ENCODE measurements at regions not wholly inside any gene's neighbourhood (a gene's known extent, or its start where the extent isn't known, plus 50 kb on each side); places are given as distances from the start of the nearest gene placed in this dataset.

DNA sequence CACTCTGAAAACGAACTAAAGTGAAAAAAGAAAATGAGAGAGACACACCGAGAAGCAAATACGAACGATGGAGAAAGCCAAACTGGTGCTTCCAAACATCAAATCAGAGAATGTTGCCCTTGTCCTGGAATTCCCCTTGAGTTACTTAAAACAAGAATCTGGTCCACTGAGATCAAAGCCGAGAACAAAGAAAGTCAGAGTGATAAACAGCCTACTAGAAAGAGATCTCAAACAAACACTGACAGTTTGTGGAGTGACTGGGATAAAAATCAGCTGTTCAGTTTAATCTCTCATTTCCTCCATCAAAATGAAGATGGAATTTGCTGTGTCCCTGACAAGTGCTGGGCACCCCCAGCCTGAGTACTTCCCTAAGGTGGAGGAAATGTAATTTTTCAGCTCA is 582.6 kb downstream of the NR2F1-AS1 start:
- DNase-seq (ENCODE audit: low read depth, low spot score) = no peak

GRCh38 chr5:92994392-92994791 is 586.6 kb downstream of the NR2F1-AS1 start:
- no peak for DNase-seq (ENCODE audit: low read depth, low spot score)

DNA sequence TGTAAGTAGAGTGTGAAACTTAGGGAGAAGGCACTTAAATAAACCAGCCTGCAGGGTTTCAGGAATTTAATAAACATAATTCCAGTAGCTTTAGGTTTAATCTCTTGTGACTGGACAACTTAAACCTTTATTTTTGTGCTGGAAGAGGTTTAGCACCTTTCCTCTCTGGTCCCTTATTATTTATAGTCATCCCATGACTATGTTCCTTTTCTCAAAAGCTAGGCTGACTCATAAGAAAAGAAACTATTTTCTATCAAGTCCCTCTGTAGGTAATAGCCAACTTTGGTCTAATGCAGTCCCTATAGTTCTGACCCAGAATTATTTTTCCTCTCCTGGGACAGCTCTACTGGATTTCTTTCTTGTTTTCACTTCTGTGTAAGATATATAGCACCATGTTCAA is 588.9 kb downstream of the NR2F1-AS1 start:
- DNase-seq (ENCODE audit: low read depth, low spot score) = no peak

GRCh38 chr5:92991581-92992067 is 589.4 kb downstream of the NR2F1-AS1 start:
- DNase-seq (ENCODE audit: low read depth, low spot score) = peak; percentile 25

- DNase-seq (ENCODE audit: low read depth, low spot score) = no peak
These were observed 590.2 kb downstream of the NR2F1-AS1 start for GRCh38 chr5:92990771-92991170.

- DNase-seq (ENCODE audit: low read depth, low spot score) = no peak
These were observed 600.0 kb downstream of the NR2F1-AS1 start for GRCh38 chr5:92981001-92981400.

- DNase-seq (ENCODE audit: low read depth, low spot score) = no peak
These were observed 600.5 kb downstream of the NR2F1-AS1 start for GRCh38 chr5:92980491-92980890.

- no peak for DNase-seq (ENCODE audit: low read depth, low spot score)
These were observed 601.3 kb downstream of the NR2F1-AS1 start for GRCh38 chr5:92979716-92980115.

DNA sequence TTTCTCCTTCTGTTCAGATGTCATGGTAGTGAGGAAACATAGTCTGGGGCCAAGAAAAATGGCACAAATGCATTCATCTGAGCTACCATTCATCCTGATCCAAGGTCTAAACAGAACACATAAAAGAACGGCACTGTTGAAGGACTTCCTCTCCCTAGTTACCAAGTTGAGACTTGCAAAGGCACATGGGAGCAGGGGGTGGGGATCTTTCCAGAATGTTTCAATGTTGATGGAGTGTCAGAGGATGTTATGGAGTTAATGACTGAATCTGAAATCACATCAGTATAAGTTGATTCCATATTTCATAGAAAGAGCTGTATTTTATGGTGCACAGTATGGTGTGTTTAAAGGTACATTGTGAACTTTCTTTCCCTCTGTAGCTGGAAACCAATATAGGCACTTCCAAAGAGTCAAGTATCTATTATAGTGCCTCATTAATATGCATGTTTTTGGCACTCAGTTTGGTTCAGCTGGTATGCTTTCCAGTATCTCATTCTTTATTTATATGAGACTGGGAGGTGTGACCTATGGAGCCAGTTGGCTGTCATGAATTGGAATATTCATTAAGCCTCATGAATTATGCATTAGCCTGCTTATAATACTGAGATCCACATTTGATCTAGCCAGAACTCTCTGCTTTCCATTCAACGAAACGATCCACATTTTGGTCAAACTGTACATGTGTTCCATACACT is 603.0 kb downstream of the NR2F1-AS1 start:
- no peak for DNase-seq (ENCODE audit: low read depth, low spot score)

DNA sequence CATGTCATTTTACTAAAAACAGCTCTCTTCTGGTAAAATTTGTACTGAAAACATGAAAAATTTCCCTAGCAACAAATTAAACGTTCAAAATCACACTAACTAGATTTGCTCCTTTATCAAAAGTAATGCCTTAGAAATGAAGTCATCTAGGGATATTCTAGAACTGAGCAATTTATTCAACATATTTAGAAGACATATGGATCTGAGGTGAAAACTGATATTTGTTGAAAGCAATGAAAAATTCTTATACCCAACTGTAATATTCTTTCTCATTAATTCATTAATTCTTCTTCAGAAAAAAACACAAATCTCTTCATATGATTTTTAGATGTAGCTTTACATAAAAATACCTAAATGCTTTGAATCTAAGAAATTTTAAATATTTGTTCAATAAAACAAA is 604.9 kb downstream of the NR2F1-AS1 start:
- no peak for DNase-seq (ENCODE audit: low read depth, low spot score)

GRCh38 chr5:92969781-92970237 is 611.2 kb downstream of the NR2F1-AS1 start:
- no peak for DNase-seq (ENCODE audit: low read depth, low spot score)

- no peak for DNase-seq (ENCODE audit: low read depth, low spot score)
These were observed 611.7 kb downstream of the NR2F1-AS1 start for GRCh38 chr5:92969191-92969780.

- no peak for DNase-seq (ENCODE audit: low read depth, low spot score)
These were observed 617.2 kb downstream of the NR2F1-AS1 start for GRCh38 chr5:92963800-92964199.

DNA sequence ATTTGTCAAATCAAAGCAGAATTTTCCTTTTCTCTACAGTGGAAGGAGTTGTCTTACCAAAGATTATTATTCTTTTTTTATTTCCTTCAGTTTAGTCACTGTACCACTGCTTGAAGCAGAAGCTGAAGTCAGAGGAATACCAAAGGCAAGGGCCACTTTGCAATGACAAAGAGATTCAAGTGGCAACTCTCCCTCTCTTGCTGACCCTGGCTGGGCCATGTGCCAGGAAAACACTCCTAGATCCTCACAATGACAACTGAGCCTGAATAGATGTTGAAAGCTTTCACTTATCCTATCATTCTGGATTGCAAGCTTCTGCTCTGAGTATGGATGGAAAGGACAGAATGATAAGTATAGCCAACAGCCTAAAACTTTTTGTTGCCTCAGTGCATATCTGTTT is 618.3 kb downstream of the NR2F1-AS1 start:
- DNase-seq (ENCODE audit: low read depth, low spot score) = no peak

GRCh38 chr5:92956886-92957285 is 624.1 kb downstream of the NR2F1-AS1 start:
- no peak for DNase-seq (ENCODE audit: low read depth, low spot score)

DNA sequence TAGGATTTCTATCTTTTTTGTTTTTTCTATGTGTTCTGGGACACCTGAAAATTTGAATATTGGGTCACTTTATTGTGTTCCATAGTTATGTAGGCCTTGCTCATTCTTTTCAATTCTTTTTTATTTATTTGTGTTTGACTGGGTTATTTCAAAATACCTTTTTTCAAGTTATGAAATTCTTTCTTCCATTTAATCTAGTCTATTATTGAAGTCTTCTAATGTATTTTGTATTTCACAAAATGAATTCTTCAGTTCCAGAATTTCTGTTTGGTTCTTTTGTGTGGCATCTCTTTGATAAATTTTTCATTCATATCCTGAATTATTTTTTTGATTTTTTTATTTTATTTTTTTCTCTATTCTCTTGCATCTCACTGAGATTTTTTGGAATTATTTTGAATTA is 628.8 kb downstream of the NR2F1-AS1 start:
- DNase-seq (ENCODE audit: low read depth, low spot score) = no peak

DNA sequence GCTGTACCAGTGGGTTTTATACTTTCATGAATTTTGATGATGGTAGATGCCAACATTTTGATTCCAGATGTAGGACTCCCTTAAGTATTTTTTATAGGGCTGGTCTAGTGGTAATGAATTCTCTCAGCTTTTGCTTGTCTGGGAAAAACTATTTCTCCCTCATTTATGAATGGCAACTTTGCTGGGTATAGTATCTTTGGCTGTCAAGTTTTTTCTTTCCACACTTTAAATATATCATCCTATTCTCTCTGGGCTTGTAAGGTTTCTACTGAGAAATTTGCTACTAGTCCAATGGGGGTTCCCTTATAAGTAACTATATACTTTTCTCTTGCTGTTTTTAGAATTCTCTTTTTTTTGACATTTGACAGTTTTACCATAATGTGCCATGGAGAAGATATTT is 629.3 kb downstream of the NR2F1-AS1 start:
- no peak for DNase-seq (ENCODE audit: low read depth, low spot score)

DNA sequence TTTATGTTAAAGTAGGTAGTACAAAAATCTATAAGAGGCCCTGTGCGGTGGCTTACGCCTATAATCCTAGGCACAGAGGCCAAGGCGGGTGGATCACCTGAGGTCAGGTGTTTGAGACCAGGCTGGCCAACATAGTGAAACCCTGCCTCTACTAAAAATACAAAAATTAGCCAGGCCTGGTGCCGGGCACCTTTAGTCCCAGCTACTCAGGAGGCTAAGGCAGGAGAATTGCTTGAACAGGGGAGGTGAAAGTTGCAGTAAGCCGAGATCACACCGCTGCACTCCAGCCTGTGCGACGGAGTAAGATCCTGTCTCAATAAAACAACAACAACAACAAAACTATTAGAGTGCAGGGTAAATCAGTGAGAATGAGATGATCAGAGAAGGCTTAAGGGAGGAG is 634.5 kb downstream of the NR2F1-AS1 start:
- no peak for DNase-seq (ENCODE audit: low read depth, low spot score)

- no peak for DNase-seq (ENCODE audit: low read depth, low spot score)
These were observed 635.4 kb downstream of the NR2F1-AS1 start for GRCh38 chr5:92945605-92946097.

DNA sequence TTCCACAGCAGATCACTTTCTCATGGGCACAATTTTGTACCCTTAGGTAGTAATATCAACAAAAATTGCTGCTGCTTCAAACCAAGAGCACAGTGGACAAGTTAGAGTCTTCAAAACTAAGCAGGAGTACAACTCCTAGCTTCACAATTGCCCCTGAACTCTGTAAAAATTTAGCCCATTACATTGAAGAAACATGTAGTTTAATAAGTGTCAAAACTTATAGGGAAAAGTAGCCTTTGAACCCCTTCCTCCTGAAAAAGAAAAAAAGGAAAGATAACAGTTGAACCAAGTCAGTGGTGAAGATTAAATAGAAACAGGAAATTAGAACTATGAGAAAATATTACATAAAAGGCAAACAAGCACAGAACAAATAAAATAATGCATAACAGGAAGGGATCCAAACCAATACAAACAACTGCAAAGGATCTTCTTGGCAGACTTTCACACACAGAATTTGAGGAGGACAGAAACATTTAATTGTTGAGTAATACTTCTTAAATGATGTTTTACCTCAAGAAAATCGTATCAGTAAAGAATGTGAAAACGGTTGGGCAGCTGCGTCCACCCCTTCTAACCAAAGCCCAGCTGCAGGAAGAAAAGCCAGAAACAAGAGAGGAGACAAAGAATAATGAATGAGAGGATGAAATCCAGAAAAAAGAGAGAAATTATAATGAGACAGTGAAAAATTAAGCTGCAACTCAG is 636.0 kb downstream of the NR2F1-AS1 start:
- DNase-seq (ENCODE audit: low read depth, low spot score) = peak; percentile 43

DNA sequence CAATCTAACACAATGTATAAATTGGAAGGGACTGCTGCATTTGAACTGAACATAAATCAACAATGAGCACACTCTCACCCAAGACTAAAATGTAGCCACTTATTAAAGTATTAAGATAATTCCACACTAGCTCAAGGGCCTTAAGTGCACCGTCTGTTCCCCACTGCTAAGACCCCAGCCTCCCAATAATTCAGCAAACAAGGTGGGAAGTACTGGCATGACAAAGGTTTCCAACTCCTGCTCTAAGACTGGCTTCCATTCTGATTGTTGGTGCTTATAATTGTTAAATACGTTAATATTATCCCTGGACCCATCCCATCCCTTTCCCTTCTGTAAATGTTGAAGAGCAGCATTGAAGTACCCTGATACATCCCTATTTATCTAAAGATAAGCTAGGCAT is 636.7 kb downstream of the NR2F1-AS1 start:
- no peak for DNase-seq (ENCODE audit: low read depth, low spot score)

DNA sequence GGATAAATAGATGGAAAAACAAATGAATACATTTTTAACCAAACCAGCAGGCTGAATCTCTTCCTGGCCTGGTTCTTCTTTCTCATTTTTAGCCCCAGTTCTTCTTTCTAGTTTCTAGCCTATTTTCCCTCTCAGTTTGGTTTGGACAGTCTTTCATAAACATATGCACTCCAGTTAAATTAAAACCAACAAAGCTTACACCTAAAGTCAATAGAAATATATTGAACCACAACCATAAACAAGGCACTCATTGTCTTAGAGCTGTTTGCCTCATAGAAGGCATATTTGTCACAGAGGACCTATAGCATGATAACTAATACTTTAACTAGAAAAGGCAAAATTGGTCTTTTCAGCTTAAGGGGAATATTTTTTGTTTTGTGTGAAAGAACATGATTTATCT is 638.3 kb downstream of the NR2F1-AS1 start:
- no peak for DNase-seq (ENCODE audit: low read depth, low spot score)

- DNase-seq (ENCODE audit: low read depth, low spot score) = no peak
These were observed 639.2 kb downstream of the NR2F1-AS1 start for GRCh38 chr5:92941806-92942205.

Measured in brain pericyte (primary cell).